CD14-positive monocyte (primary cell): ENCODE measurements at regions not wholly inside any gene's neighbourhood (a gene's known extent, or its start where the extent isn't known, plus 50 kb on each side); places are given as distances from the start of the nearest gene placed in this dataset.

Experiments used
- DNase-seq, 3 donors: peaks; one replicate each; pipeline ENCODE4 v3.0.0-alpha.2; 2011 to 2022
- H2AFZ ChIP-seq: 2 replicates; pipeline ENCODE4 v1.6.0; 2012; ENCODE audit warnings: mild to moderate bottlenecking, low read depth, low read length, inconsistent platforms; ENCODE audit not compliant: insufficient read depth, poor library complexity, severe bottlenecking
- H3K27ac ChIP-seq, 2 donors: 1 replicate in 1 of 2; 2 replicates in 1 of 2; pipeline ENCODE4 v1.5.1; 2012 to 2013; ENCODE audit warnings: low read length in 2 of 2, control low read depth in 1 of 2, inconsistent platforms in 1 of 2, low read depth in 1 of 2, mild to moderate bottlenecking in 1 of 2
- H3K27me3 ChIP-seq, 2 donors: one replicate each; pipeline versions ENCODE4 v1.6.0 to v1.6.1; 2011 to 2013; ENCODE audit warnings: low read length in 2 of 2; ENCODE audit not compliant: control insufficient read depth in 2 of 2, insufficient read depth in 2 of 2
- H3K36me3 ChIP-seq, 2 donors: replicated peaks in 1 of 2; 1 replicate in 1 of 2; 2 replicates in 1 of 2; pipeline versions ENCODE4 v1.5.1 to v1.6.1; 2012 to 2013; ENCODE audit warnings: low read length in 2 of 2, control low read depth in 1 of 2, inconsistent platforms in 1 of 2, mild to moderate bottlenecking in 1 of 2; ENCODE audit not compliant: insufficient read depth in 2 of 2, control insufficient read depth in 1 of 2
- H3K4me1 ChIP-seq, 2 donors: 1 replicate in 1 of 2; 2 replicates in 1 of 2; pipeline versions ENCODE4 v1.5.1 to v1.6.1; 2012 to 2013; ENCODE audit warnings: low read length in 2 of 2, control low read depth in 1 of 2, inconsistent platforms in 1 of 2, mild to moderate bottlenecking in 1 of 2, moderate library complexity in 1 of 2; ENCODE audit not compliant: insufficient read depth in 2 of 2, control insufficient read depth in 1 of 2
- H3K4me2 ChIP-seq: replicated peaks from 2 replicates; pipeline ENCODE3; 2012; ENCODE audit warnings: low read length, moderate library complexity, mild to moderate bottlenecking; ENCODE audit not compliant: poor library complexity, severe bottlenecking; ENCODE audit errors: extremely low read depth
- H3K4me3 ChIP-seq, 3 experiments: fragments of 200-600 bp in 1 of 3; sonication (generic) in 1 of 3; replicated peaks in 1 of 3; 1 replicate in 2 of 3; 2 replicates in 1 of 3; pipeline ENCODE4 v1.5.1; 2011 to 2013; ENCODE audit warnings: low read length in 3 of 3, mild to moderate bottlenecking in 3 of 3, control low read depth in 2 of 3, low read depth in 2 of 3, inconsistent platforms in 1 of 3, moderate library complexity in 1 of 3
- H3K79me2 ChIP-seq: 2 replicates; pipeline ENCODE4 v1.6.0; 2012; ENCODE audit warnings: mild to moderate bottlenecking, control low read depth, inconsistent platforms, low read length, moderate library complexity; ENCODE audit not compliant: insufficient read depth
- H3K9ac ChIP-seq: 2 replicates; pipeline ENCODE4 v1.6.0; 2017; ENCODE audit warnings: low read length, mild to moderate bottlenecking; ENCODE audit not compliant: insufficient read depth, poor library complexity, severe bottlenecking
- H3K9me3 ChIP-seq, 2 donors: replicated peaks in 1 of 2; 1 replicate in 1 of 2; 2 replicates in 1 of 2; pipeline versions ENCODE4 v1.5.1 to v1.6.1; 2012 to 2013; ENCODE audit warnings: low read length in 2 of 2, control low read depth in 1 of 2; ENCODE audit not compliant: control insufficient read depth in 1 of 2, insufficient read depth in 1 of 2
- H4K20me1 ChIP-seq: 2 replicates; pipeline ENCODE4 v1.6.0; 2012; ENCODE audit warnings: mild to moderate bottlenecking, low read length, control low read depth, moderate library complexity; ENCODE audit not compliant: insufficient read depth
- H3K27ac Mint-ChIP-seq, 7 donors: one replicate each; pipeline ENCODE4 v1.8.0; 2020; ENCODE audit warnings: mild to moderate bottlenecking in 7 of 7, mixed read lengths in 7 of 7, moderate library complexity in 6 of 7, inconsistent platforms in 2 of 7
- H3K27me3 Mint-ChIP-seq, 3 donors: one replicate each; pipeline ENCODE4 v1.8.0; 2021 to 2022; ENCODE audit warnings: low read depth in 3 of 3, mild to moderate bottlenecking in 3 of 3, mixed read lengths in 3 of 3, moderate library complexity in 3 of 3, inconsistent platforms in 1 of 3
- H3K36me3 Mint-ChIP-seq, 2 donors: one replicate each; pipeline ENCODE4 v1.8.0; 2020; ENCODE audit warnings: mixed read lengths in 2 of 2, inconsistent platforms in 1 of 2, mild to moderate bottlenecking in 1 of 2
- H3K4me1 Mint-ChIP-seq: one replicate; pipeline ENCODE4 v1.8.0; 2020; ENCODE audit warnings: mild to moderate bottlenecking, mixed read lengths
- H3K4me3 Mint-ChIP-seq, 2 donors: one replicate each; pipeline ENCODE4 v1.8.0; 2020; ENCODE audit warnings: mild to moderate bottlenecking in 2 of 2, mixed read lengths in 2 of 2, moderate library complexity in 1 of 2
- H3K9me3 Mint-ChIP-seq, 7 donors: one replicate each; pipeline ENCODE4 v1.8.0; 2020 to 2022; ENCODE audit warnings: mixed read lengths in 7 of 7, mild to moderate bottlenecking in 6 of 7, moderate library complexity in 6 of 7, inconsistent platforms in 2 of 7
- CTCF ChIP-seq: fragments of 200-600 bp; IDR thresholded peaks from one replicate; pipeline ENCODE4 v1.8.0; 2022; ENCODE audit warnings: antibody characterized with exemption, mild to moderate bottlenecking
- WGBS: methylation state at CpG from one replicate; pipeline ENCODE4 v1.1.5; 2013; ENCODE audit warnings: missing lambda C conversion rate; ENCODE audit not compliant: insufficient coverage; 5-methylcytosine and 5-hydroxymethylcytosine counted together
- intact Hi-C, 2 donors: fragments of 100-400 bp; cut with micrococcal nuclease; formaldehyde crosslinking; loops; one replicate each; pipeline versions ENCODE4 v1.15.0 to v1.15.1; 2023

DNA sequence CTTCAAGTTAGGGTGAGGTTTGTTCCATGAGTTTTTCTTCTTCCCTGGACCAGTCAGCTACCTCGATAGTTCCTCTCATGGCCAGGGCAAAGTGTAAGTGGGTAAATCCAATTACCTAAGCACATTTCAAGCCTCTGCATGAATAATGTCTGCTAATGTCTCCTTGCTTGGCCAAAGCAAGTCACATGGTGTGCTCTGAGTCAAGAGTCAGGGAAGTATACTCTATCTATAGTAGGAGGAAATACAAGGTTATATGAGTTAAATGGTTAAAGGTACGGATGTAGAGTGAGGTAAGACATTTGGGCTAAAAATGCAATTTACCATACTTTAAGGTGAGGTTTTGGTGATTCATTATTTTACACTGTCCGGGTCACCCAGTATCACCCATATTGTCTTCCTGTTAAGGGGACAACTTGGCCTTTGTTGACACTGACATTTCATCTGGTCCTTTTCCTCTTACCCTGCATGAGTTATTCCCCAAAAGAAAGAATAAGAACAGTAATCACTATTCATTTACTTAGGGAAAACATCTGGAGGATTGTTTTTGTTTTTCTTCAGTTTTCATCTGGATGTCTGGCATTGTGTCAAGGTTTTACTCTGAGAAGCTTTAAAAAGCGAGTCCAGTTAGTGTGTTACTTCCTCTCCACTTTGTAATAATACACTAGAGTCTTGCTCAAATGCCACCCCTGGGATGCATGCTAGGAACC lies 405.5 kb downstream of the RND3 start:
- intact Hi-C loops, result no loop called here
- H3K36me3 Mint-ChIP-seq, result no peaks in the 10 kb centered on the region
- no peak for TF ChIP-seq CTCF
- Histone ChIP-seq H3K36me3 (no peaks in the 10 kb centered on the region), H3K4me2 (no peak overlapping the region), H3K27ac (no peak overlapping the region), H4K20me1 (no peaks in the 10 kb centered on the region), H3K9me3 (peaks cover 0 to 5% of the 10 kb centered on the region in 2 donors), H3K4me1 (no peaks in the 10 kb centered on the region), H3K9ac (no peak overlapping the region), H3K4me3 (no peak overlapping the region), H3K27me3 (no peaks in the 10 kb centered on the region), H3K79me2 (no peaks in the 10 kb centered on the region), H2AFZ (no peak overlapping the region)
- no peak overlapping the region for H3K27ac Mint-ChIP-seq
- peaks cover 0 to 2% (median 0%) of the 10 kb centered on the region in 3 donors for H3K27me3 Mint-ChIP-seq
- peaks cover 2 to 13% (median 11%) of the 10 kb centered on the region in 7 donors for H3K9me3 Mint-ChIP-seq
- DNase-seq, result no peak
- no peak overlapping the region for H3K4me3 Mint-ChIP-seq
- H3K4me1 Mint-ChIP-seq, result no peaks in the 10 kb centered on the region
- WGBS, result no CpG with 5 or more reads among the region's 4 CpGs

- H3K27ac ChIP-seq, result no peak overlapping the region
- no peaks in the 10 kb centered on the region for H3K4me1 ChIP-seq
- no peaks in the 10 kb centered on the region for H3K36me3 ChIP-seq
- no peak for DNase-seq
- no peaks in the 10 kb centered on the region for H3K27me3 ChIP-seq
- no peak overlapping the region for H3K4me3 ChIP-seq
- no peaks in the 10 kb centered on the region for H4K20me1 ChIP-seq
- no peak overlapping the region for H3K27ac Mint-ChIP-seq
- no peak for TF ChIP-seq CTCF
- H3K9me3 ChIP-seq, result no peaks in the 10 kb centered on the region
- H3K4me3 Mint-ChIP-seq, result no peak overlapping the region
- no peaks in the 10 kb centered on the region for H3K36me3 Mint-ChIP-seq
- H3K4me1 Mint-ChIP-seq, result no peaks in the 10 kb centered on the region
- no peak overlapping the region for H3K4me2 ChIP-seq
- no peak overlapping the region for H2AFZ ChIP-seq
- WGBS, result no CpG with 5 or more reads among the region's 1 CpG
- no peak overlapping the region for H3K9ac ChIP-seq
- intact Hi-C loops, result no loop called here
- H3K79me2 ChIP-seq, result no peaks in the 10 kb centered on the region
- H3K27me3 Mint-ChIP-seq, result peaks cover 0 to 2% (median 0%) of the 10 kb centered on the region in 3 donors
- peaks cover 0 to 4% (median 2%) of the 10 kb centered on the region in 7 donors for H3K9me3 Mint-ChIP-seq
Observed at GRCh38 chr2:150076281-150076680, 411.2 kb downstream of the RND3 start.
